Thyroid gland (tissue), 4 donors: ENCODE measurements at regions not wholly inside any gene's neighbourhood (a gene's known extent, or its start where the extent isn't known, plus 50 kb on each side); places are given as distances from the start of the nearest gene placed in this dataset.

Experiments
- POLR2A ChIP-seq, 2 donors: fragments of 450-650 bp; IDR thresholded peaks; one replicate each; pipeline ENCODE4 v1.6.1; 2017; ENCODE audit warnings: antibody characterized with exemption in 2 of 2, mild to moderate bottlenecking in 2 of 2, moderate library complexity in 1 of 2
- TF ChIP-seq, protein P1 (sequence below), 6 experiments: fragments of 200-600 bp in 3 of 6; fragments of 450-650 bp in 3 of 6; sonication (generic) in 3 of 6; IDR thresholded peaks; one replicate each; pipeline ENCODE4 v1.5.1; 2016 to 2019; ENCODE audit warnings: antibody characterized with exemption in 6 of 6, mild to moderate bottlenecking in 2 of 6, inconsistent platforms in 1 of 6, moderate library complexity in 1 of 6

DNA sequence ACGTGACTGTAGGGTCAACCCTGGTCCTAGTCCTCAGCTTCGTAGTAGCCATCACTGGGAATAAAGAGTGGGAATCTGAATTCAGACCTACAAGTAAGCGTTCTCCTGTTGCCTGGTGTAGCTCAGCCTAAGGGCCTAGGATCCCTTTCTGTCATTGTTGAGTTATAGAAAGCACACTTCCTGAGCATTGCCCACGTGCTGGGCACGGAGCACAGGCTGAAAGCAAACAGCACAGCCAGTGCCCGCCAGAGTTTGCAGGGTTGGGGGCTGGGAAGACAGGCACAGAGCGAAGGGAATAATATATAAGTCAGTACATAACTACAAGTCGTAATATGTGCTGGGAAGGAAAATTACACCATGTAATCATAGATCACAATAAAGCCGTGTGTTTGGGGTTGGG, 166.3 kb downstream of the TBXT start:
- TF ChIP-seq POLR2A (IDR thresholded peaks at IDR 0.05) = no peak
- TF ChIP-seq, protein P1, sequence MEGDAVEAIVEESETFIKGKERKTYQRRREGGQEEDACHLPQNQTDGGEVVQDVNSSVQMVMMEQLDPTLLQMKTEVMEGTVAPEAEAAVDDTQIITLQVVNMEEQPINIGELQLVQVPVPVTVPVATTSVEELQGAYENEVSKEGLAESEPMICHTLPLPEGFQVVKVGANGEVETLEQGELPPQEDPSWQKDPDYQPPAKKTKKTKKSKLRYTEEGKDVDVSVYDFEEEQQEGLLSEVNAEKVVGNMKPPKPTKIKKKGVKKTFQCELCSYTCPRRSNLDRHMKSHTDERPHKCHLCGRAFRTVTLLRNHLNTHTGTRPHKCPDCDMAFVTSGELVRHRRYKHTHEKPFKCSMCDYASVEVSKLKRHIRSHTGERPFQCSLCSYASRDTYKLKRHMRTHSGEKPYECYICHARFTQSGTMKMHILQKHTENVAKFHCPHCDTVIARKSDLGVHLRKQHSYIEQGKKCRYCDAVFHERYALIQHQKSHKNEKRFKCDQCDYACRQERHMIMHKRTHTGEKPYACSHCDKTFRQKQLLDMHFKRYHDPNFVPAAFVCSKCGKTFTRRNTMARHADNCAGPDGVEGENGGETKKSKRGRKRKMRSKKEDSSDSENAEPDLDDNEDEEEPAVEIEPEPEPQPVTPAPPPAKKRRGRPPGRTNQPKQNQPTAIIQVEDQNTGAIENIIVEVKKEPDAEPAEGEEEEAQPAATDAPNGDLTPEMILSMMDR (IDR thresholded peaks at IDR 0.05) = no peak
